22Rv1 (cell line): ENCODE measurements at regions not wholly inside any gene's neighbourhood (a gene's known extent, or its start where the extent isn't known, plus 50 kb on each side); places are given as distances from the start of the nearest gene placed in this dataset.

Experiments
- H3K27ac ChIP-seq: fragments of 450-650 bp; 2 replicates; pipeline ENCODE4 v1.5.1; 2017
- ZFX ChIP-seq: fragments of 450-650 bp; IDR thresholded peaks from 2 replicates; pipeline ENCODE4 v1.6.1; 2017; ENCODE audit warnings: antibody characterized with exemption, borderline replicate concordance
- TF ChIP-seq, protein P1 (sequence below): fragments of 450-650 bp; IDR thresholded peaks from 2 replicates; pipeline ENCODE4 v1.5.1; 2017; ENCODE audit warnings: mild to moderate bottlenecking

GRCh38 chr5:135194573-135195269 is 160.7 kb upstream of the PITX1 start:
- no peak overlapping the region for H3K27ac ChIP-seq
- TF ChIP-seq ZFX = no peak
- TF ChIP-seq, protein P1, sequence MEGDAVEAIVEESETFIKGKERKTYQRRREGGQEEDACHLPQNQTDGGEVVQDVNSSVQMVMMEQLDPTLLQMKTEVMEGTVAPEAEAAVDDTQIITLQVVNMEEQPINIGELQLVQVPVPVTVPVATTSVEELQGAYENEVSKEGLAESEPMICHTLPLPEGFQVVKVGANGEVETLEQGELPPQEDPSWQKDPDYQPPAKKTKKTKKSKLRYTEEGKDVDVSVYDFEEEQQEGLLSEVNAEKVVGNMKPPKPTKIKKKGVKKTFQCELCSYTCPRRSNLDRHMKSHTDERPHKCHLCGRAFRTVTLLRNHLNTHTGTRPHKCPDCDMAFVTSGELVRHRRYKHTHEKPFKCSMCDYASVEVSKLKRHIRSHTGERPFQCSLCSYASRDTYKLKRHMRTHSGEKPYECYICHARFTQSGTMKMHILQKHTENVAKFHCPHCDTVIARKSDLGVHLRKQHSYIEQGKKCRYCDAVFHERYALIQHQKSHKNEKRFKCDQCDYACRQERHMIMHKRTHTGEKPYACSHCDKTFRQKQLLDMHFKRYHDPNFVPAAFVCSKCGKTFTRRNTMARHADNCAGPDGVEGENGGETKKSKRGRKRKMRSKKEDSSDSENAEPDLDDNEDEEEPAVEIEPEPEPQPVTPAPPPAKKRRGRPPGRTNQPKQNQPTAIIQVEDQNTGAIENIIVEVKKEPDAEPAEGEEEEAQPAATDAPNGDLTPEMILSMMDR = no peak

GRCh38 chr5:135194126-135194488 is 160.1 kb upstream of the PITX1 start:
- no peak overlapping the region for H3K27ac ChIP-seq
- TF ChIP-seq, protein P1 = no peak
- no peak for TF ChIP-seq ZFX

- TF ChIP-seq, protein P1 = no peak
- no peak for TF ChIP-seq ZFX
Measured at GRCh38 chr5:135193213-135194125, 159.4 kb upstream of the PITX1 start.

DNA sequence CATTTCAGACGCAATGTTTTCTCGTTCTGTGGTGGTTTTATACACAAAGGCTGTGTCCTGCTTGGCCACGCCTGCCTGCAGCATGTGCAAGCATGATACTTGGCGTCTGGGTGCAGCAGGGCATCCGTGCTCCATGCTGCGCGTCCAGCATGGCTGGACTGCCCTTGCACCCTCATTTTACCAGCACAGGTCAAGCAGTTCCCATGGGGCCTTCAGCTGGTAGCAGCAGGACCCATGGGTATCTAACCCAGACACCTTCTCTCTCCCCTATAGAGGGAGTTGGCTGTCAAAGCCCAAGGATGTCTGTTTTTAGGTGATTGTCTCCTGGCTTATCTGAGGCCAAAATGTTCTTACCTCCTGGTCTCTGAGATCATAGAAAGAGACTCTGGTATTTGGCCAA is 158.3 kb upstream of the PITX1 start:
- TF ChIP-seq, protein P1 = no peak
- TF ChIP-seq ZFX = no peak
- H3K27ac ChIP-seq = no peak overlapping the region

More at GRCh38 chr5:135193213-135194125, 159.4 kb upstream of the PITX1 start:
- no peak overlapping the region for H3K27ac ChIP-seq

DNA sequence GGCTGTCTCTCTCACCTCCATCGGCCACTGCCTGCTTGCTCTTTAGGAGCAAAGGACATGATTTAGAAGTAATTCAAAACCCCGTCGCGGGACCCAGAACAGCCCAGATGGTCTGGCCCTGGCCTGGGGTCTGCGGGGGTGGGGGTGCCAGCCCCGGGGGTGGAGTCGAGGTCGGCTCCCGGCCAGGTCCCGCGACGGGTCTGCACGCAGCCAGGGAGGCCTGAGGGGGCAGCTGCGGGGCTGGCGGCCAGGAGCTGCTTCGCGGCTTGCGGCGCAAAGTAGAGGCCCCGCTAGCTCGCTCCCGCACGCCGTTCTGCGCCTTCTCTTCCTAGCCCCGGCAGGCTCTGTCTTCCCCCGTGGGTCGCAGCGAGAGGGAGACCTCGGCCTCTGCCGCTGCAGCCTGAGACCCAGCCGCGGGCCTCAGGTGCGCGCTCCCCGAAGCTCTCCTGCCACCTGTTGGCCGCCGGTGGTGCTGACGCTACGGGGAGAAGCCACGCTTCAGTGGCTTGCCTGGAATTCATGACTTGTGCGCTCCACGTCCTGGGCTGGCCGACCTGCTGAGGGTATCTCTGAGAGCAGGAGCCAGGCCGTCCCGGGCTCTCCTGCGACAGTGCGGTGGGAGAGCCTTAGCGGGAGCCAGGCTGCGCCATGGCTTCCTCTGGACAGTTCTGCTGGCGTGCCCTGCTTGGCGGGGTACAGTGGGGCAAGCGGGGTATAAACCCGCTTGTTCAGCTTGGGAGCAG is 157.2 kb upstream of the PITX1 start:
- no peak overlapping the region for H3K27ac ChIP-seq
- no peak for TF ChIP-seq ZFX
- TF ChIP-seq, protein P1 = peak; percentile 98

DNA sequence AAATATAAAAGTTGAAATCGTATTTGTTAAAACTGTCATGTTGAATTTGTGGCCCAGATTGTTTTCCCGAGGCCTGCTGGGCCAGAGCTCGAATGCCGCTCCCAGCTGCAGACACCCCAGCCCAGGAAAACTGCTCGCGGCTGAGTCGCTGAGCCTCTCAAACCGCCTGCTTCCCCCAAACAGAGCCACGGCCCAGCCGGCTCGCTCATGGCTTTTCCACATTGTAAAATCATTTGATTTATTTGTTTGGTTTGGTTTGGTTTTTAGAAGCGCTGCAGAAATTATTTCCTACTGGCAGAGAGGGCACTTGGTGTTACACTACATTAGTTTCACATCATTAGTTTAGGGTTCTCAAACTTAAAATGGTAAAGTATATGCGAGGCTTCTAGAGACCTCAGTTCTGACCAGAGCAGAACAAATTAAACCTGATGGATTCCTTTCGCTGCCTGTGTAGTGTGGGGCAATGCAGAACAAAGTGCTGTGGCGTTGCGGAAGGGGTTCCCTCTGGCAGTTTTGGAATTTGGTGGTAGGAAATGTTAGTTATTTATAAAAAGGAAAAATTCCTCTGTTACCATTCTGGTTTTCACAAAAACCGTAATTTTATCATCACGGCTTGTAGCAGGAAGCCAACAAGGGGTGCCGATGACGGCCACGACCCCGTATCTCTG is 156.5 kb upstream of the PITX1 start:
- TF ChIP-seq ZFX = no peak
- TF ChIP-seq, protein P1 = no peak
- no peak overlapping the region for H3K27ac ChIP-seq
